ENCODE measurements at regions not wholly inside any gene's neighbourhood (a gene's known extent, or its start where the extent isn't known, plus 50 kb on each side); places are given as distances from the start of the nearest gene placed in this dataset.

DNA sequence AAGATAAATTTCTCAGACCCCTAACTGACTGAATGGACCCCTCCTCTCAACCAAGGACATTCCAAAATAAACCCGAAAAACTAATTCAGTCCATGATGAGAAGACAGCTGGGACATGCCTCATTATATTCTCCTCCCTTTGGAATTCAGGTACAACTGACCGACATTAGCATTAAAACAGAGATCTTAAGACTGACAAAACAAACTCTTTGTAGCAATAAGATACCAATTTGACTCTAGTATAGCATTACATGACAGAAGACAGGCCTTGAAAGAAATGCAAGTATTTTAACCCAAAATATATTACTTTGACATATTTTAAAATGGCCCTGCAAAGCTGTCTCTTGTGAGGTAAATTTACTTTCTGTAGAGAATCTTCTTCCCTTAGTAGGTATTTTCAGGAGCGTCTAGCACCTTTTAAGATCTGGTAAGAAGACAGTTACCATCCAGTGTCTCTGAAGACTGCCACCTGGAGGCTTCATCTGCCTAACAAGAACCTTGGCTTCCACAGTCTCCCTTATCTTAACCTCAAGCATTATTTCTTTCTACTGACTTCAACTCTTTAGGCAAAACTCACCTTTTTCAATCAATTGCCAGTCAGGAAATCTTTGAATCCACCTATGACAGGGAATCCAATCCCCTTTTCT is 957.5 kb downstream of the SLC6A15 start:
- H3K79me2 ChIP-seq (ENCODE audit: insufficient read depth, low read length): no peaks in the 10 kb centered on the region
- H3K36me3 ChIP-seq (ENCODE audit: insufficient read depth, low read length): no peaks in the 10 kb centered on the region
- ATAC-seq (ENCODE audit: insufficient read depth, low read depth) (no peak), DNase-seq (no peak)
- H3K4me2 ChIP-seq (ENCODE audit: insufficient read depth, low read length): no peak overlapping the region
- no peak overlapping the region for H3K27ac ChIP-seq (ENCODE audit: low read length)
- H3K4me1 ChIP-seq (ENCODE audit: insufficient read depth, low read length): no peaks in the 10 kb centered on the region
- no peaks in the 10 kb centered on the region for H4K20me1 ChIP-seq (ENCODE audit: insufficient read depth, low read length)
- H3K4me3 ChIP-seq (ENCODE audit: low read depth in 1 of 2, low read length in 2 of 2): no peak overlapping the region
- H2AFZ ChIP-seq (ENCODE audit: low read depth, low read length): no peak overlapping the region
- H3K27me3 ChIP-seq (ENCODE audit: insufficient read depth, low read length, poor library complexity): no peaks in the 10 kb centered on the region
- no peaks in the 10 kb centered on the region for H3K9me3 ChIP-seq (ENCODE audit: insufficient read depth, low read length, severe bottlenecking)
- TF ChIP-seq EZH2 (IDR thresholded peaks at IDR 0.05; ENCODE audit: borderline replicate concordance, low read depth, low read length, severe bottlenecking): no peak
- TF ChIP-seq, protein P1, sequence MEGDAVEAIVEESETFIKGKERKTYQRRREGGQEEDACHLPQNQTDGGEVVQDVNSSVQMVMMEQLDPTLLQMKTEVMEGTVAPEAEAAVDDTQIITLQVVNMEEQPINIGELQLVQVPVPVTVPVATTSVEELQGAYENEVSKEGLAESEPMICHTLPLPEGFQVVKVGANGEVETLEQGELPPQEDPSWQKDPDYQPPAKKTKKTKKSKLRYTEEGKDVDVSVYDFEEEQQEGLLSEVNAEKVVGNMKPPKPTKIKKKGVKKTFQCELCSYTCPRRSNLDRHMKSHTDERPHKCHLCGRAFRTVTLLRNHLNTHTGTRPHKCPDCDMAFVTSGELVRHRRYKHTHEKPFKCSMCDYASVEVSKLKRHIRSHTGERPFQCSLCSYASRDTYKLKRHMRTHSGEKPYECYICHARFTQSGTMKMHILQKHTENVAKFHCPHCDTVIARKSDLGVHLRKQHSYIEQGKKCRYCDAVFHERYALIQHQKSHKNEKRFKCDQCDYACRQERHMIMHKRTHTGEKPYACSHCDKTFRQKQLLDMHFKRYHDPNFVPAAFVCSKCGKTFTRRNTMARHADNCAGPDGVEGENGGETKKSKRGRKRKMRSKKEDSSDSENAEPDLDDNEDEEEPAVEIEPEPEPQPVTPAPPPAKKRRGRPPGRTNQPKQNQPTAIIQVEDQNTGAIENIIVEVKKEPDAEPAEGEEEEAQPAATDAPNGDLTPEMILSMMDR (IDR thresholded peaks at IDR 0.05; ENCODE audit: borderline replicate concordance, extremely low read depth, low read length, poor library complexity, severe bottlenecking): no peak
- no peak overlapping the region for H3K9ac ChIP-seq (ENCODE audit: low read depth, low read length)

DNA sequence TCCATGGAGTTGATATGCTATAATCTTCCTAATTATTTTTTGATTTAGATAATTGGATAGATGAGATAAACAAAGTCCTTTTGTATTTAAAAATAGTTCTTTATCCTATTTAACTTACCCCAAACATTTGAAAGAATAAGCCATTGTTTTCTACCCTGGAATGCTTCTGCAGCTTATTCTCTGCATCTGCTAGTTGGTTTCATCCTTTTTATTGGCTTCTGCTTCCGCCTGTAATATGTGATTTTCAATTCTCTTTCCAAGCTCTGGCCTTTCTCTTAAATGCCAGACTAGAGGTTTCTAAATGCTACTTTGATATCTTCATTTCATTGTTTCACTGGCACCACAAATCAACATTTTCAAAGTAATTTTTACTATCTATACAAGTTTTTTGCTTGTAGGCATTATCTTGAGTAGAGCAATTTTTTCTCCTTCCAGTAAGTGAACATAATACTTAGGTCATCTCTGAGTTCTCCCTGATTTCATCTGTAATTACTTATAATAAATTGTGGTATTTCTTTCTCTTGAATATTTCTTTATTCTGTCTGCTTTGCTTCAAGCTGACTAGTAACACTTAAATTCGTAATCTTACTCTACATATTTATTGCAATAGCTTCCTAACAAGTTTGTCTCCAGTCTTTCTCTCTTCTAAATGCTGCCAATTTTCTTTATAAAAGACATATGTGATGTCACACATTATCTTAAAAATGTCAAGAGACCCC is 958.4 kb downstream of the SLC6A15 start:
- H3K79me2 ChIP-seq (ENCODE audit: insufficient read depth, low read length): no peaks in the 10 kb centered on the region
- DNase-seq (no peak), ATAC-seq (ENCODE audit: insufficient read depth, low read depth) (no peak)
- H3K4me1 ChIP-seq (ENCODE audit: insufficient read depth, low read length): no peaks in the 10 kb centered on the region
- H3K4me3 ChIP-seq (ENCODE audit: low read depth in 1 of 2, low read length in 2 of 2): no peak overlapping the region
- H2AFZ ChIP-seq (ENCODE audit: low read depth, low read length): no peak overlapping the region
- H3K36me3 ChIP-seq (ENCODE audit: insufficient read depth, low read length): no peaks in the 10 kb centered on the region
- no peak overlapping the region for H3K9ac ChIP-seq (ENCODE audit: low read depth, low read length)
- no peaks in the 10 kb centered on the region for H3K9me3 ChIP-seq (ENCODE audit: insufficient read depth, low read length, severe bottlenecking)
- no peaks in the 10 kb centered on the region for H4K20me1 ChIP-seq (ENCODE audit: insufficient read depth, low read length)
- no peak for TF ChIP-seq EZH2 (IDR thresholded peaks at IDR 0.05; ENCODE audit: borderline replicate concordance, low read depth, low read length, severe bottlenecking)
- TF ChIP-seq, protein P1 (IDR thresholded peaks at IDR 0.05; ENCODE audit: borderline replicate concordance, extremely low read depth, low read length, poor library complexity, severe bottlenecking): no peak
- H3K27ac ChIP-seq (ENCODE audit: low read length): no peak overlapping the region
- H3K27me3 ChIP-seq (ENCODE audit: insufficient read depth, low read length, poor library complexity): no peaks in the 10 kb centered on the region
- no peak overlapping the region for H3K4me2 ChIP-seq (ENCODE audit: insufficient read depth, low read length)

DNA sequence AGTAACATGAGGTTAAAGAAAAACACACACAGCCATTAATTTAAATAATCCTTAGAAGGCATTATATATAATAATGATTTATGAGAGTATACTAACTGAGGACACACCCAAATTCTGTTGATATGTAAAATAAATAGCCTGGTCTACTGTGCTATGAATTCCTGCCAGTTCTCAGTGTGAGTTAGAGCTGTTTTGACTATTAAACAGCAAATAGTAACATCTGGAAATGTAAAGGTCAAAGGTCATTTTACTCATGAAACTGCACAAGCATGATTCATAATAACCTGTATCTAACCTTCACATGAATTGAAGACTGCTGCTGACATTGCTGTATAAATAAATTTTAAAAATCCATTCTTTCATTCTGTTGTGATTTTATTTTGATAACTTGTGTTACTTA is 966.7 kb downstream of the SLC6A15 start:
- Histone ChIP-seq H3K79me2 (ENCODE audit: insufficient read depth, low read length) (no peaks in the 10 kb centered on the region), H3K9me3 (ENCODE audit: insufficient read depth, low read length, severe bottlenecking) (no peaks in the 10 kb centered on the region), H3K36me3 (ENCODE audit: insufficient read depth, low read length) (no peaks in the 10 kb centered on the region), H3K4me1 (ENCODE audit: insufficient read depth, low read length) (no peaks in the 10 kb centered on the region), H3K4me3 (ENCODE audit: low read depth in 1 of 2, low read length in 2 of 2) (no peak overlapping the region), H3K27me3 (ENCODE audit: insufficient read depth, low read length, poor library complexity) (no peaks in the 10 kb centered on the region), H4K20me1 (ENCODE audit: insufficient read depth, low read length) (no peaks in the 10 kb centered on the region), H3K4me2 (ENCODE audit: insufficient read depth, low read length) (no peak overlapping the region), H2AFZ (ENCODE audit: low read depth, low read length) (no peak overlapping the region), H3K9ac (ENCODE audit: low read depth, low read length) (no peak overlapping the region), H3K27ac (ENCODE audit: low read length) (no peak overlapping the region)
- TF ChIP-seq, protein P1 (IDR thresholded peaks at IDR 0.05; ENCODE audit: borderline replicate concordance, extremely low read depth, low read length, poor library complexity, severe bottlenecking): no peak
- TF ChIP-seq EZH2 (IDR thresholded peaks at IDR 0.05; ENCODE audit: borderline replicate concordance, low read depth, low read length, severe bottlenecking): no peak
- DNase-seq: no peak
- no peak for ATAC-seq (ENCODE audit: insufficient read depth, low read depth)

All from DND-41 (cell line).